WTC11 (cell line): ENCODE measurements at regions not wholly inside any gene's neighbourhood (a gene's known extent, or its start where the extent isn't known, plus 50 kb on each side); places are given as distances from the start of the nearest gene placed in this dataset.

Experiments used
- ATAC-seq: fragments of 200-7000 bp; cut with Tn5 transposase; 2 replicates; pipeline ENCODE4 v1.10.0; 2021; ENCODE audit warnings: mild to moderate bottlenecking, moderate library complexity
- CTCF ChIA-PET: fragments of 300-600 bp; sonication (Branson Sonifier 250); formaldehyde crosslinking; loops from one replicate; lab custom pipeline; 2021; ENCODE audit warnings: antibody characterized with exemption; lab: Charles Lee
- POLR2A ChIA-PET: fragments of 350-600 bp; sonication (Branson Sonifier 250); formaldehyde crosslinking; loops from one replicate; lab custom pipeline; 2021; ENCODE audit warnings: antibody characterized with exemption; lab: Charles Lee
- DNase-seq: peaks from one replicate; pipeline ENCODE4 v3.0.0; 2021; ENCODE audit warnings: low spot score
- H3K27ac Mint-ChIP-seq: 2 replicates; pipeline ENCODE4 v1.8.0; 2021; ENCODE audit warnings: mixed read lengths
- H3K27me3 Mint-ChIP-seq: 2 replicates; pipeline ENCODE4 v1.8.0; 2021; ENCODE audit warnings: low read depth, mild to moderate bottlenecking, moderate library complexity, mixed read lengths
- H3K36me3 Mint-ChIP-seq: 2 replicates; pipeline ENCODE4 v1.8.0; 2021; ENCODE audit warnings: mixed read lengths
- H3K4me1 Mint-ChIP-seq: 2 replicates; pipeline ENCODE4 v1.8.0; 2022; ENCODE audit warnings: mixed read lengths
- H3K4me3 Mint-ChIP-seq: 2 replicates; pipeline ENCODE4 v1.8.0; 2021; ENCODE audit warnings: mild to moderate bottlenecking, moderate library complexity, mixed read lengths
- H3K9me3 Mint-ChIP-seq: 2 replicates; pipeline ENCODE4 v1.8.0; 2021; ENCODE audit warnings: mixed read lengths
- FOXK1 ChIP-seq: sonication (generic); formaldehyde crosslinking; IDR thresholded peaks from 2 replicates; pipeline ENCODE4 v1.8.0; 2022; ENCODE audit warnings: mild to moderate bottlenecking, moderate library complexity, missing genetic modification reagents
- KAT7 ChIP-seq: sonication (generic); formaldehyde crosslinking; IDR thresholded peaks from 2 replicates; pipeline ENCODE4 v1.8.1; 2023; ENCODE audit warnings: missing genetic modification reagents, mild to moderate bottlenecking, borderline replicate concordance
- NR2C2 ChIP-seq: sonication (generic); formaldehyde crosslinking; IDR thresholded peaks from 2 replicates; pipeline ENCODE4 v1.8.0; 2022; ENCODE audit warnings: mild to moderate bottlenecking, missing genetic modification reagents
- NR3C1 ChIP-seq: sonication (generic); formaldehyde crosslinking; conservative IDR thresholded peaks from 2 replicates; pipeline ENCODE4 v1.8.1; 2023; ENCODE audit warnings: low read depth, mild to moderate bottlenecking, missing genetic modification reagents
- PRRX2 ChIP-seq: fragments of 250-450 bp; sonication (Bioruptor Pico); IDR thresholded peaks from 2 replicates; pipeline ENCODE4 v1.8.0; 2021; ENCODE audit warnings: mild to moderate bottlenecking
- SMAD3 ChIP-seq: sonication (generic); formaldehyde crosslinking; IDR thresholded peaks from 2 replicates; pipeline ENCODE4 v1.8.0; 2022; ENCODE audit warnings: missing genetic modification reagents, mild to moderate bottlenecking, borderline replicate concordance
- SMAD4 ChIP-seq: sonication (generic); formaldehyde crosslinking; IDR thresholded peaks from 2 replicates; pipeline ENCODE4 v1.8.0; 2022; ENCODE audit warnings: mild to moderate bottlenecking, missing genetic modification reagents
- SP1 ChIP-seq: sonication (generic); formaldehyde crosslinking; conservative IDR thresholded peaks from 2 replicates; pipeline ENCODE4 v1.8.1; 2022; ENCODE audit warnings: missing genetic modification reagents
- TEAD4 ChIP-seq: sonication (generic); formaldehyde crosslinking; IDR thresholded peaks from 2 replicates; pipeline ENCODE4 v1.8.0; 2022; ENCODE audit warnings: mild to moderate bottlenecking, missing genetic modification reagents
- ZBTB21 ChIP-seq: sonication (generic); formaldehyde crosslinking; IDR thresholded peaks from 2 replicates; pipeline ENCODE4 v1.8.1; 2023; ENCODE audit warnings: mild to moderate bottlenecking, missing genetic modification reagents, borderline replicate concordance
- ZNF263 ChIP-seq: sonication (generic); formaldehyde crosslinking; IDR thresholded peaks from 2 replicates; pipeline ENCODE4 v1.8.1; 2022; ENCODE audit warnings: low read depth, mild to moderate bottlenecking, moderate library complexity, missing genetic modification reagents
- ZNF317 ChIP-seq: sonication (generic); formaldehyde crosslinking; IDR thresholded peaks from 2 replicates; pipeline ENCODE4 v1.8.1; 2023; ENCODE audit warnings: low read depth, mild to moderate bottlenecking, moderate library complexity, missing genetic modification reagents, borderline replicate concordance
- TF ChIP-seq, protein P1 (sequence below): fragments of 250-450 bp; sonication (Bioruptor Pico); conservative IDR thresholded peaks from 2 replicates; pipeline ENCODE4 v1.9.0; 2021; ENCODE audit warnings: mild to moderate bottlenecking
- TF ChIP-seq, protein P2 (sequence below): sonication (generic); formaldehyde crosslinking; IDR thresholded peaks from 2 replicates; pipeline ENCODE4 v1.8.1; 2023; ENCODE audit warnings: mild to moderate bottlenecking, moderate library complexity, missing genetic modification reagents
- TF ChIP-seq, protein P3 (sequence below): sonication (generic); formaldehyde crosslinking; conservative IDR thresholded peaks from 2 replicates; pipeline ENCODE4 v1.8.1; 2023; ENCODE audit warnings: mild to moderate bottlenecking, low read depth, missing genetic modification reagents, moderate library complexity
- TF ChIP-seq, protein P4 (sequence below): sonication (generic); formaldehyde crosslinking; IDR thresholded peaks from 2 replicates; pipeline ENCODE4 v1.8.1; 2023; ENCODE audit warnings: mild to moderate bottlenecking, missing genetic modification reagents, moderate library complexity

DNA sequence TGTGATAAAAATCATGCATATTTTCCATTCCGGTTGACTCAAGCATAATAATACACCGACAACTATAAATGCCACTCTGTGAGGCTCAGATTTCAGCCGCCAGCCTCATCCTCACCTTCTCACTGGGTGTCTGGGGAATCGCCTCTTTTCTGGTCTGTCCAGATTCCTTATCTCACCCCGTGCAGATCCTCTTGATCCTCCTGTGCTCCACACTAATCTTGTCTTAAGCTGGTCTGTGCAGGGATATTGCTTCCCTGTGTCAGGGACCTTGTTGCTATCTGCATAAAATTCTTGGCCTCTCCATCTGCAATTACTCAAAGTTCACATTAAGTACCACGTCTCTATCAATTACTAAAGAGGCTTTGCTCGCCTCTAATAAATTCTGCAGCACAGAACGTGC is 116.6 kb upstream of the SPACA7 start (continued):
- TF ChIP-seq, protein P1, sequence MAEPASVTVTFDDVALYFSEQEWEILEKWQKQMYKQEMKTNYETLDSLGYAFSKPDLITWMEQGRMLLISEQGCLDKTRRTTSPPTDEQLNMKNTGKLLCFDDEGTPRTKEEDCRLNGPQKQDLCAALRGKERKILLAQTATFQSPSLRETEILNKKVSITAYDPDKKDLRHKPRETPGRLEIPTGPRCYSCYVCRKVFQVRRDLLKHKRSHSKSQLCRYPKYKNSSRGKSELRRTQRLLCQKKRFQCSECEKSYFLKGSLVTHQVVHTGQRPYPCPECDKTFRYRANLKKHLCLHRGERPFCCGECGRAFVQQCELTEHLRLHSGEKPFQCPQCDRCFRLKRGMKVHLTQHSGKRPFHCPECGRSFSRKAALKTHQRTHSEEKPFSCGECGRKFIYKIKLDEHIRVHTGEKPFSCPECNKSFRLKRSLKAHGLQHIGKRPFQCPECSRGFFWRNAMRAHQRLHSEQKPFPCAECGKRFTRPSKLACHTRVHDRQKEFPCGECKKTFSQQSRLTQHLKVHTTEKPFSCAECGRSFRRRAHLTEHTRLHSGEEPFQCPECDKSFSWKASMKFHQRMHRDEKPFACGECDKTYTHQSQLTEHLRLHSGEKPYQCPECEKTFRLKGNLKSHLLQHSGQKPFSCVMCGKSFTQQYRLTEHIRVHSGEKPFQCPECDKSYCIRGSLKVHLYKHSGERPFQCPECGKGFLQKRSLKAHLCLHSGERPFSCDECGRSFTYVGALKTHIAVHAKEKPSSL (CRISPR knock-in tag): no peak
- TF ChIP-seq, protein P2, sequence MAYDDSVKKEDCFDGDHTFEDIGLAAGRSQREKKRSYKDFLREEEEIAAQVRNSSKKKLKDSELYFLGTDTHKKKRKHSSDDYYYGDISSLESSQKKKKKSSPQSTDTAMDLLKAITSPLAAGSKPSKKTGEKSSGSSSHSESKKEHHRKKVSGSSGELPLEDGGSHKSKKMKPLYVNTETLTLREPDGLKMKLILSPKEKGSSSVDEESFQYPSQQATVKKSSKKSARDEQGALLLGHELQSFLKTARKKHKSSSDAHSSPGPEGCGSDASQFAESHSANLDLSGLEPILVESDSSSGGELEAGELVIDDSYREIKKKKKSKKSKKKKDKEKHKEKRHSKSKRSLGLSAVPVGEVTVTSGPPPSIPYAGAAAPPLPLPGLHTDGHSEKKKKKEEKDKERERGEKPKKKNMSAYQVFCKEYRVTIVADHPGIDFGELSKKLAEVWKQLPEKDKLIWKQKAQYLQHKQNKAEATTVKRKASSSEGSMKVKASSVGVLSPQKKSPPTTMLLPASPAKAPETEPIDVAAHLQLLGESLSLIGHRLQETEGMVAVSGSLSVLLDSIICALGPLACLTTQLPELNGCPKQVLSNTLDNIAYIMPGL (CRISPR knock-in tag): no peak
- TF ChIP-seq ZNF317: no peak
- TF ChIP-seq SP1: no peak
- no peak for TF ChIP-seq ZNF263 (CRISPR knock-in tag)
- TF ChIP-seq NR2C2 (CRISPR knock-in tag): no peak
- no peak for TF ChIP-seq PRRX2
- TF ChIP-seq TEAD4 (CRISPR knock-in tag): no peak
- no peak for TF ChIP-seq NR3C1 (CRISPR knock-in tag)
- no peak for TF ChIP-seq KAT7 (CRISPR knock-in tag)
- TF ChIP-seq, protein P3, sequence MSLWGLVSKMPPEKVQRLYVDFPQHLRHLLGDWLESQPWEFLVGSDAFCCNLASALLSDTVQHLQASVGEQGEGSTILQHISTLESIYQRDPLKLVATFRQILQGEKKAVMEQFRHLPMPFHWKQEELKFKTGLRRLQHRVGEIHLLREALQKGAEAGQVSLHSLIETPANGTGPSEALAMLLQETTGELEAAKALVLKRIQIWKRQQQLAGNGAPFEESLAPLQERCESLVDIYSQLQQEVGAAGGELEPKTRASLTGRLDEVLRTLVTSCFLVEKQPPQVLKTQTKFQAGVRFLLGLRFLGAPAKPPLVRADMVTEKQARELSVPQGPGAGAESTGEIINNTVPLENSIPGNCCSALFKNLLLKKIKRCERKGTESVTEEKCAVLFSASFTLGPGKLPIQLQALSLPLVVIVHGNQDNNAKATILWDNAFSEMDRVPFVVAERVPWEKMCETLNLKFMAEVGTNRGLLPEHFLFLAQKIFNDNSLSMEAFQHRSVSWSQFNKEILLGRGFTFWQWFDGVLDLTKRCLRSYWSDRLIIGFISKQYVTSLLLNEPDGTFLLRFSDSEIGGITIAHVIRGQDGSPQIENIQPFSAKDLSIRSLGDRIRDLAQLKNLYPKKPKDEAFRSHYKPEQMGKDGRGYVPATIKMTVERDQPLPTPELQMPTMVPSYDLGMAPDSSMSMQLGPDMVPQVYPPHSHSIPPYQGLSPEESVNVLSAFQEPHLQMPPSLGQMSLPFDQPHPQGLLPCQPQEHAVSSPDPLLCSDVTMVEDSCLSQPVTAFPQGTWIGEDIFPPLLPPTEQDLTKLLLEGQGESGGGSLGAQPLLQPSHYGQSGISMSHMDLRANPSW (CRISPR knock-in tag): no peak
- TF ChIP-seq SMAD3 (CRISPR knock-in tag): no peak
- TF ChIP-seq FOXK1 (CRISPR knock-in tag): no peak
- no peak for TF ChIP-seq ZBTB21 (CRISPR knock-in tag)
- TF ChIP-seq, protein P4, sequence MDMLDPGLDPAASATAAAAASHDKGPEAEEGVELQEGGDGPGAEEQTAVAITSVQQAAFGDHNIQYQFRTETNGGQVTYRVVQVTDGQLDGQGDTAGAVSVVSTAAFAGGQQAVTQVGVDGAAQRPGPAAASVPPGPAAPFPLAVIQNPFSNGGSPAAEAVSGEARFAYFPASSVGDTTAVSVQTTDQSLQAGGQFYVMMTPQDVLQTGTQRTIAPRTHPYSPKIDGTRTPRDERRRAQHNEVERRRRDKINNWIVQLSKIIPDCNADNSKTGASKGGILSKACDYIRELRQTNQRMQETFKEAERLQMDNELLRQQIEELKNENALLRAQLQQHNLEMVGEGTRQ (CRISPR knock-in tag): no peak

DNA sequence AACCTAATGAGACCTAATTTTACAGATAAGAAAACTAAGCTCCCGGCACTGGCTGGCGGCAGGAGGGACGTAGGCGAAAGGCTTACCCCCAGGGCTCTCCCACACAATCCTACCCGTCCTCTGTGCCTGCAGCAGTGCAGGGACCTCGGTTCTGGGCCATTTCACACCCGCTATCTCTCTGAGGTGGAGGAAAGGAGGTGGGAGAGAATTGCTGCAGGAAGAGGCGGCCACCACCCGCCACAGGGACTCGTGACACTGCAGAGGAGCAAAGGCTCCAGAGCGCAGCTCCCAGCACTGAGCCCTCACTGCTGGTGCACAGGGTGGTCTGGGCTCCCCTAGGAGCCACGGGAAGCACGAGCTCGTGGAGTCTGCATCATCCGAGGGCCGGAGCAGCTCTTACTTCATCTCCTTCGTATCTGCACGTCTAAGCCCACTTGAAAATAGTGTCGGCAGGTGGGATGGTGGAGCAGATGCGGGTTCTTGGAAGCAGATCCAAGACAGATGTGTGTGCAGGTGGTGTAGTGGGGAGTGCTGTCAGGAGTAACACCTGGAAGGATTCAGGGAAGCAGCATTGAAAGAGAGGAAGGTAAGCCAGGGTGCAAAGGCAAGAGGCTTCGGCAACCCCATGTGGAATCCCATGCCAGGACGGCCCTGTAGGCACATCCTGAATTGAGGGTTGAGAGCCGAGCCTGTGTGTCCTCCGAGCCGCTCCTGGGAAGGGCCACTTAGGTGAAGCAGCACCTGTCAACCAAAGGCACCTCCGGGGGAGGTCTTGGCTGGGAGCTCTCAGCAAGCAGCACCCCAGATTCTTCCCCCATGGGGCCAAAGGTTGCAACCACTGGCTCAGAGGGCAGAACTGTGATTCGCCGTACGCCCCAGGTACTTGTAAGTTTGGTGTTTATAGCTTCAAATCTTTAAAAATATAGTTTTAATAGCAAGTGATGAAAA is 115.8 kb upstream of the SPACA7 start:
- Mint-ChIP-seq H3K4me1 (no peaks in the 10 kb centered on the region), H3K36me3 (no peaks in the 10 kb centered on the region), H3K27me3 (no peaks in the 10 kb centered on the region; the same call in 1 of the 2 replicates), H3K4me3 (no peak overlapping the region), H3K27ac (no peak overlapping the region), H3K9me3 (no peaks in the 10 kb centered on the region)
- TF ChIP-seq, protein P1 (CRISPR knock-in tag): no peak
- no peak for TF ChIP-seq SMAD4 (CRISPR knock-in tag)
- CTCF ChIA-PET: no interaction called here
- POLR2A ChIA-PET: interaction anchor here (1.5 kb wide), 1 partner anchor 184 kb away, joined by 3 read pairs; no protein-coding TSS in a partner anchor
- ATAC-seq: no peak
- no peak for DNase-seq
